ENCODE measurements at regions not wholly inside any gene's neighbourhood (a gene's known extent, or its start where the extent isn't known, plus 50 kb on each side); places are given as distances from the start of the nearest gene placed in this dataset.

DNA sequence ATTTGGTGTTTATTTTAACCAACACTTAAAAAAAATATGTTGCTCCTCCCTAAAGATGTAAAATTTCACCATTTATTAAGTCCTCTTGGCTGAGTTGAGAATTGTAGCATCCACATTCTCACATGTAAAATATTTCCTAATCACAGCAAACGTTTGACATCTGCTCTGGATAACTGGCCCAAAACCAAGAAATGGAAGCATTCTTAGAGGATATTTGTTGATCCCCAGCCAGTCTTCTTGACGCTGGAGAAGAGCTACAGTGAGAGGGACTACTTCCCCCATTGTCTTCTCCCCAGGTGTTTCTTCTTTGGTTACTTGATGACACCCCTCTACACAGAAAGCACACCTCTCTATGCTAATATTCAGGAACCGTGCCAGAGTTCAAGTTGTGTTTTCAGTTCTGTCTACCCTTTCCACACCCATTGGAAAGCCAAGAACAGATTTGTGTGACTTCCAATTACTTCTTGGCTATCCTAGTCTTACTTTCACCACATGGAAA, 454.5 kb upstream of the JAG1 start:
- ATAC-seq, result no peak
- peaks cover 2% of the 10 kb centered on the region for H3K27me3 Mint-ChIP-seq (ENCODE audit: insufficient read depth, low read depth, poor library complexity)

More for the DNA sequence above, 454.5 kb upstream of the JAG1 start:
- Histone ChIP-seq H2AFZ (no peak overlapping the region), H3K27me3 (ENCODE audit: insufficient read depth) (no peaks in the 10 kb centered on the region), H3K79me2 (replicated peaks; ENCODE audit: insufficient read depth) (no peaks in the 10 kb centered on the region), H3K4me2 (no peak overlapping the region), H3K9me2 (ENCODE audit: insufficient read depth) (peaks cover 10% of the 10 kb centered on the region; the same call in 1 of the 2 replicates), H3K27ac (ENCODE audit: low read depth) (no peak overlapping the region), H3K4me3 (no peak overlapping the region), H3K36me3 (ENCODE audit: insufficient read depth) (no peaks in the 10 kb centered on the region), H3K4me1 (ENCODE audit: insufficient read depth) (no peaks in the 10 kb centered on the region), H4K20me1 (replicated peaks; ENCODE audit: insufficient read depth) (no peaks in the 10 kb centered on the region), H3F3A (replicated peaks; ENCODE audit: low read depth) (no peaks in the 10 kb centered on the region)
- no peaks in the 10 kb centered on the region for H3K9me3 Mint-ChIP-seq
- H3K4me1 Mint-ChIP-seq, result no peaks in the 10 kb centered on the region
- no peak for DNase-seq (ENCODE audit: low spot score)
- TF ChIP-seq ZNF331 (CRISPR knock-in tag; IDR thresholded peaks at IDR 0.05; ENCODE audit: low read depth) (no peak), REST (IDR thresholded peaks at IDR 0.05; ENCODE audit: unreplicated experiment) (no peak), ZNF114 (CRISPR knock-in tag; IDR thresholded peaks at IDR 0.05) (no peak), POLR2AphosphoS5 (IDR thresholded peaks at IDR 0.05; ENCODE audit: low read depth) (no peak), NANOG (IDR thresholded peaks at IDR 0.05; ENCODE audit: borderline replicate concordance) (no peak), EZH2phosphoT487 (IDR thresholded peaks at IDR 0.05; ENCODE audit: unreplicated experiment) (no peak), STAT1 (IDR thresholded peaks at IDR 0.05; ENCODE audit: unreplicated experiment) (no peak), EZH2 (IDR thresholded peaks at IDR 0.05; ENCODE audit: low read depth, unreplicated experiment) (no peak)
- TF ChIP-seq, protein P1, sequence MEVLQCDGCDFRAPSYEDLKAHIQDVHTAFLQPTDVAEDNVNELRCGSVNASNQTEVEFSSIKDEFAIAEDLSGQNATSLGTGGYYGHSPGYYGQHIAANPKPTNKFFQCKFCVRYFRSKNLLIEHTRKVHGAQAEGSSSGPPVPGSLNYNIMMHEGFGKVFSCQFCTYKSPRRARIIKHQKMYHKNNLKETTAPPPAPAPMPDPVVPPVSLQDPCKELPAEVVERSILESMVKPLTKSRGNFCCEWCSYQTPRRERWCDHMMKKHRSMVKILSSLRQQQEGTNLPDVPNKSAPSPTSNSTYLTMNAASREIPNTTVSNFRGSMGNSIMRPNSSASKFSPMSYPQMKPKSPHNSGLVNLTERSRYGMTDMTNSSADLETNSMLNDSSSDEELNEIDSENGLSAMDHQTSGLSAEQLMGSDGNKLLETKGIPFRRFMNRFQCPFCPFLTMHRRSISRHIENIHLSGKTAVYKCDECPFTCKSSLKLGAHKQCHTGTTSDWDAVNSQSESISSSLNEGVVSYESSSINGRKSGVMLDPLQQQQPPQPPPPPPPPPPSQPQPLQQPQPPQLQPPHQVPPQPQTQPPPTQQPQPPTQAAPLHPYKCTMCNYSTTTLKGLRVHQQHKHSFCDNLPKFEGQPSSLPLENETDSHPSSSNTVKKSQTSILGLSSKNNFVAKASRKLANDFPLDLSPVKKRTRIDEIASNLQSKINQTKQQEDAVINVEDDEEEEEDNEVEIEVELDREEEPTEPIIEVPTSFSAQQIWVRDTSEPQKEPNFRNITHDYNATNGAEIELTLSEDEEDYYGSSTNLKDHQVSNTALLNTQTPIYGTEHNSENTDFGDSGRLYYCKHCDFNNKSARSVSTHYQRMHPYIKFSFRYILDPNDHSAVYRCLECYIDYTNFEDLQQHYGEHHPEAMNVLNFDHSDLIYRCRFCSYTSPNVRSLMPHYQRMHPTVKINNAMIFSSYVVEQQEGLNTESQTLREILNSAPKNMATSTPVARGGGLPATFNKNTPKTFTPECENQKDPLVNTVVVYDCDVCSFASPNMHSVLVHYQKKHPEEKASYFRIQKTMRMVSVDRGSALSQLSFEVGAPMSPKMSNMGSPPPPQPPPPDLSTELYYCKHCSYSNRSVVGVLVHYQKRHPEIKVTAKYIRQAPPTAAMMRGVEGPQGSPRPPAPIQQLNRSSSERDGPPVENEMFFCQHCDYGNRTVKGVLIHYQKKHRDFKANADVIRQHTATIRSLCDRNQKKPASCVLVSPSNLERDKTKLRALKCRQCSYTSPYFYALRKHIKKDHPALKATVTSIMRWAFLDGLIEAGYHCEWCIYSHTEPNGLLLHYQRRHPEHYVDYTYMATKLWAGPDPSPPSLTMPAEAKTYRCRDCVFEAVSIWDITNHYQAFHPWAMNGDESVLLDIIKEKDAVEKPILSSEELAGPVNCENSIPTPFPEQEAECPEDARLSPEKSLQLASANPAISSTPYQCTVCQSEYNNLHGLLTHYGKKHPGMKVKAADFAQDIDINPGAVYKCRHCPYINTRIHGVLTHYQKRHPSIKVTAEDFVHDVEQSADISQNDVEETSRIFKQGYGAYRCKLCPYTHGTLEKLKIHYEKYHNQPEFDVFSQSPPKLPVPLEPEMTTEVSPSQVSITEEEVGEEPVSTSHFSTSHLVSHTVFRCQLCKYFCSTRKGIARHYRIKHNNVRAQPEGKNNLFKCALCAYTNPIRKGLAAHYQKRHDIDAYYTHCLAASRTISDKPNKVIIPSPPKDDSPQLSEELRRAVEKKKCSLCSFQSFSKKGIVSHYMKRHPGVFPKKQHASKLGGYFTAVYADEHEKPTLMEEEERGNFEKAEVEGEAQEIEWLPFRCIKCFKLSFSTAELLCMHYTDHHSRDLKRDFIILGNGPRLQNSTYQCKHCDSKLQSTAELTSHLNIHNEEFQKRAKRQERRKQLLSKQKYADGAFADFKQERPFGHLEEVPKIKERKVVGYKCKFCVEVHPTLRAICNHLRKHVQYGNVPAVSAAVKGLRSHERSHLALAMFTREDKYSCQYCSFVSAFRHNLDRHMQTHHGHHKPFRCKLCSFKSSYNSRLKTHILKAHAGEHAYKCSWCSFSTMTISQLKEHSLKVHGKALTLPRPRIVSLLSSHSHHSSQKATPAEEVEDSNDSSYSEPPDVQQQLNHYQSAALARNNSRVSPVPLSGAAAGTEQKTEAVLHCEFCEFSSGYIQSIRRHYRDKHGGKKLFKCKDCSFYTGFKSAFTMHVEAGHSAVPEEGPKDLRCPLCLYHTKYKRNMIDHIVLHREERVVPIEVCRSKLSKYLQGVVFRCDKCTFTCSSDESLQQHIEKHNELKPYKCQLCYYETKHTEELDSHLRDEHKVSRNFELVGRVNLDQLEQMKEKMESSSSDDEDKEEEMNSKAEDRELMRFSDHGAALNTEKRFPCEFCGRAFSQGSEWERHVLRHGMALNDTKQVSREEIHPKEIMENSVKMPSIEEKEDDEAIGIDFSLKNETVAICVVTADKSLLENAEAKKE (CRISPR knock-in tag; IDR thresholded peaks at IDR 0.05), result no peak
- H3K36me3 Mint-ChIP-seq (ENCODE audit: low read depth), result no peaks in the 10 kb centered on the region
- no peak overlapping the region for H3K4me3 Mint-ChIP-seq
- H3K27ac Mint-ChIP-seq, result no peak overlapping the region

Measured in GM23338 (cell line).